ENCODE measurements at regions not wholly inside any gene's neighbourhood (a gene's known extent, or its start where the extent isn't known, plus 50 kb on each side); places are given as distances from the start of the nearest gene placed in this dataset.

- no peak for DNase-seq (ENCODE audit: low read depth in 1 of 2, low spot score in 1 of 2)
- no peak for TF ChIP-seq CTCF (IDR thresholded peaks at IDR 0.05; ENCODE audit: low read depth, low read length)
- H3K4me3 ChIP-seq, result no peak overlapping the region
- no peaks in the 10 kb centered on the region for H3K36me3 ChIP-seq
- H3K27ac ChIP-seq, result no peak overlapping the region
- no peaks in the 10 kb centered on the region for H3K9me3 ChIP-seq (ENCODE audit: low read depth)
- H3K27me3 ChIP-seq, result no peaks in the 10 kb centered on the region
- H3K4me1 ChIP-seq (ENCODE audit: low read depth), result peaks cover 7% of the 10 kb centered on the region
Measured at GRCh38 chr16:61214780-61215179, 821.5 kb downstream of the CDH8 start.

GRCh38 chr16:61210076-61210475 lies 826.2 kb downstream of the CDH8 start:
- TF ChIP-seq CTCF (IDR thresholded peaks at IDR 0.05; ENCODE audit: low read depth, low read length), result no peak
- Histone ChIP-seq H3K27ac (no peak overlapping the region), H3K9me3 (ENCODE audit: low read depth) (no peaks in the 10 kb centered on the region), H3K27me3 (no peaks in the 10 kb centered on the region), H3K4me3 (no peak overlapping the region), H3K36me3 (no peaks in the 10 kb centered on the region), H3K4me1 (ENCODE audit: low read depth) (peaks cover 8% of the 10 kb centered on the region)
- DNase-seq (ENCODE audit: low read depth in 1 of 2, low spot score in 1 of 2), result no peak

- no peaks in the 10 kb centered on the region for H3K9me3 ChIP-seq (ENCODE audit: low read depth)
- no peak for TF ChIP-seq CTCF (IDR thresholded peaks at IDR 0.05; ENCODE audit: low read depth, low read length)
- no peak overlapping the region for H3K4me3 ChIP-seq
- DNase-seq (ENCODE audit: low read depth in 1 of 2, low spot score in 1 of 2), result no peak
- H3K36me3 ChIP-seq, result no peaks in the 10 kb centered on the region
- H3K27ac ChIP-seq, result no peak overlapping the region
- H3K4me1 ChIP-seq (ENCODE audit: low read depth), result no peaks in the 10 kb centered on the region
- no peaks in the 10 kb centered on the region for H3K27me3 ChIP-seq
Measured at GRCh38 chr16:61195006-61195405, 841.2 kb downstream of the CDH8 start.

GRCh38 chr16:61194573-61194972 lies 841.7 kb downstream of the CDH8 start:
- Histone ChIP-seq H3K4me1 (ENCODE audit: low read depth) (no peaks in the 10 kb centered on the region), H3K27me3 (no peaks in the 10 kb centered on the region), H3K4me3 (no peak overlapping the region), H3K36me3 (no peaks in the 10 kb centered on the region), H3K9me3 (ENCODE audit: low read depth) (no peaks in the 10 kb centered on the region), H3K27ac (no peak overlapping the region)
- TF ChIP-seq CTCF (IDR thresholded peaks at IDR 0.05; ENCODE audit: low read depth, low read length), result no peak
- no peak for DNase-seq (ENCODE audit: low read depth in 1 of 2, low spot score in 1 of 2)

- Histone ChIP-seq H3K9me3 (ENCODE audit: low read depth) (no peaks in the 10 kb centered on the region), H3K27ac (no peak overlapping the region), H3K27me3 (no peaks in the 10 kb centered on the region), H3K4me1 (ENCODE audit: low read depth) (no peaks in the 10 kb centered on the region), H3K36me3 (no peaks in the 10 kb centered on the region), H3K4me3 (no peak overlapping the region)
- TF ChIP-seq CTCF (IDR thresholded peaks at IDR 0.05; ENCODE audit: low read depth, low read length), result no peak
- DNase-seq (ENCODE audit: low read depth in 1 of 2, low spot score in 1 of 2), result no peak
Measured at GRCh38 chr16:61182391-61182790, 853.8 kb downstream of the CDH8 start.

GRCh38 chr16:61181982-61182381 lies 854.3 kb downstream of the CDH8 start:
- H3K27me3 ChIP-seq, result no peaks in the 10 kb centered on the region
- H3K36me3 ChIP-seq, result no peaks in the 10 kb centered on the region
- no peak overlapping the region for H3K4me3 ChIP-seq
- no peaks in the 10 kb centered on the region for H3K4me1 ChIP-seq (ENCODE audit: low read depth)
- DNase-seq (ENCODE audit: low read depth in 1 of 2, low spot score in 1 of 2), result no peak
- no peaks in the 10 kb centered on the region for H3K9me3 ChIP-seq (ENCODE audit: low read depth)
- H3K27ac ChIP-seq, result no peak overlapping the region
- TF ChIP-seq CTCF (IDR thresholded peaks at IDR 0.05; ENCODE audit: low read depth, low read length), result no peak

All from cardiac muscle cell (in vitro differentiated cells and primary cell).